MM.1S (cell line): ENCODE measurements at regions not wholly inside any gene's neighbourhood (a gene's known extent, or its start where the extent isn't known, plus 50 kb on each side); places are given as distances from the start of the nearest gene placed in this dataset.

Experiments used
- DNase-seq: peaks from one replicate; pipeline ENCODE4 v3.0.0-alpha.2; 2015
- H2AFZ ChIP-seq: fragments of 300-600 bp; sonication (generic); 2 replicates; pipeline ENCODE4 v1.6.0; 2016; ENCODE audit warnings: antibody characterized with exemption, low read length
- H3F3A ChIP-seq: fragments of 300-600 bp; sonication (generic); 2 replicates; pipeline ENCODE4 v1.6.1; 2016; ENCODE audit warnings: mild to moderate bottlenecking, antibody characterized with exemption, low read length, moderate library complexity, mixed read lengths; ENCODE audit not compliant: insufficient read depth
- H3K27ac ChIP-seq: fragments of 300-600 bp; sonication (generic); 2 replicates; pipeline ENCODE4 v1.5.1; 2016; ENCODE audit warnings: mild to moderate bottlenecking, low read length
- H3K27me3 ChIP-seq: fragments of 300-600 bp; sonication (generic); replicated peaks from 2 replicates; pipeline ENCODE4 v1.6.0; 2016; ENCODE audit warnings: low read length; ENCODE audit not compliant: insufficient read depth
- H3K36me3 ChIP-seq: fragments of 300-600 bp; sonication (generic); replicated peaks from 2 replicates; pipeline ENCODE4 v1.6.1; 2016; ENCODE audit warnings: mild to moderate bottlenecking, low read length, mixed read lengths; ENCODE audit not compliant: insufficient read depth
- H3K4me1 ChIP-seq: fragments of 300-600 bp; sonication (generic); 2 replicates; pipeline ENCODE4 v1.6.1; 2016; ENCODE audit warnings: low read length, mixed read lengths
- H3K4me2 ChIP-seq: fragments of 300-600 bp; sonication (generic); 2 replicates; pipeline ENCODE4 v1.6.0; 2016; ENCODE audit warnings: low read depth, low read length
- H3K4me3 ChIP-seq: fragments of 300-600 bp; sonication (generic); 2 replicates; pipeline ENCODE4 v1.5.1; 2016; ENCODE audit warnings: low read length, mixed read lengths
- H3K79me2 ChIP-seq: fragments of 300-600 bp; sonication (generic); 2 replicates; pipeline ENCODE4 v1.6.1; 2016; ENCODE audit warnings: mixed run types, low read length, mixed read lengths
- H3K9ac ChIP-seq: fragments of 300-600 bp; sonication (generic); 2 replicates; pipeline ENCODE4 v1.6.1; 2016; ENCODE audit warnings: low read length, mixed read lengths
- H3K9me2 ChIP-seq: fragments of 300-600 bp; sonication (generic); replicated peaks from 2 replicates; pipeline ENCODE4 v1.6.1; 2016; ENCODE audit warnings: mild to moderate bottlenecking, low read length, mixed read lengths; ENCODE audit not compliant: insufficient read depth
- H3K9me3 ChIP-seq: fragments of 300-600 bp; sonication (generic); replicated peaks from 2 replicates; pipeline ENCODE4 v1.6.1; 2016; ENCODE audit warnings: mild to moderate bottlenecking, low read length, mixed read lengths; ENCODE audit not compliant: insufficient read depth
- H4K20me1 ChIP-seq: fragments of 300-600 bp; sonication (generic); 2 replicates; pipeline ENCODE4 v1.6.1; 2016; ENCODE audit warnings: mild to moderate bottlenecking, low read length, moderate library complexity, mixed read lengths; ENCODE audit not compliant: insufficient read depth
- CTCF ChIP-seq: fragments of 300-600 bp; sonication (generic); IDR thresholded peaks from 2 replicates; pipeline ENCODE4 v1.5.1; 2016; ENCODE audit warnings: antibody characterized with exemption, low read length, mixed read lengths
- EZH2 ChIP-seq: fragments of 300-600 bp; sonication (generic); optimal IDR thresholded peaks from 2 replicates; pipeline ENCODE3; 2017; ENCODE audit warnings: low read depth, mild to moderate bottlenecking, antibody characterized with exemption, low read length, mixed read lengths
- EZH2phosphoT487 ChIP-seq: fragments of 300-600 bp; sonication (generic); IDR thresholded peaks from 2 replicates; pipeline ENCODE4 v1.6.1; 2018; ENCODE audit warnings: antibody characterized with exemption, low read length

- Histone ChIP-seq H4K20me1 (no peaks in the 10 kb centered on the region), H3K4me2 (no peak overlapping the region), H3K27ac (no peak overlapping the region), H3K9me2 (no peaks in the 10 kb centered on the region), H3K4me3 (no peak overlapping the region), H3K27me3 (no peaks in the 10 kb centered on the region), H3K4me1 (0 out of 2 replicates have a peak, but pooled peaks cover 2% of the 10 kb centered on the region), H3K79me2 (no peaks in the 10 kb centered on the region), H3K36me3 (no peaks in the 10 kb centered on the region), H3K9ac (no peak overlapping the region), H3K9me3 (no peaks in the 10 kb centered on the region), H2AFZ (no peak overlapping the region), H3F3A (no peaks in the 10 kb centered on the region)
- TF ChIP-seq EZH2phosphoT487, result no peak
- TF ChIP-seq EZH2, result no peak
- no peak for TF ChIP-seq CTCF
- DNase-seq, result no peak
These were observed 71.5 kb upstream of the IFNGR1 start for GRCh38 chr6:137290601-137291261.

GRCh38 chr6:137286916-137287315 lies 67.7 kb upstream of the IFNGR1 start:
- no peak overlapping the region for H3K4me2 ChIP-seq
- H4K20me1 ChIP-seq, result no peaks in the 10 kb centered on the region
- H2AFZ ChIP-seq, result no peak overlapping the region
- H3K27ac ChIP-seq, result no peak overlapping the region
- peaks cover 18% of the 10 kb centered on the region for H3K4me1 ChIP-seq
- H3K9me2 ChIP-seq, result no peaks in the 10 kb centered on the region
- H3K9ac ChIP-seq, result no peak overlapping the region
- H3F3A ChIP-seq, result peaks cover 20% of the 10 kb centered on the region
- TF ChIP-seq EZH2phosphoT487 (no peak), EZH2 (no peak), CTCF (no peak)
- no peak for DNase-seq
- H3K27me3 ChIP-seq, result no peaks in the 10 kb centered on the region
- H3K9me3 ChIP-seq, result no peaks in the 10 kb centered on the region
- no peaks in the 10 kb centered on the region for H3K79me2 ChIP-seq
- H3K36me3 ChIP-seq, result no peaks in the 10 kb centered on the region
- no peak overlapping the region for H3K4me3 ChIP-seq

GRCh38 chr6:137286368-137286767 lies 67.2 kb upstream of the IFNGR1 start:
- Histone ChIP-seq H3K9me2 (no peaks in the 10 kb centered on the region), H4K20me1 (no peaks in the 10 kb centered on the region), H3F3A (peaks cover 20% of the 10 kb centered on the region), H3K79me2 (no peaks in the 10 kb centered on the region), H3K9me3 (no peaks in the 10 kb centered on the region), H3K9ac (no peak overlapping the region), H3K4me3 (no peak overlapping the region), H3K27ac (no peak overlapping the region), H3K4me1 (peaks cover 18% of the 10 kb centered on the region), H3K4me2 (no peak overlapping the region), H3K27me3 (no peaks in the 10 kb centered on the region), H2AFZ (no peak overlapping the region), H3K36me3 (no peaks in the 10 kb centered on the region)
- TF ChIP-seq CTCF (no peak), EZH2 (no peak), EZH2phosphoT487 (no peak)
- no peak for DNase-seq
